Esophagus muscularis mucosa (tissue), 4 donors: ENCODE measurements at regions not wholly inside any gene's neighbourhood (a gene's known extent, or its start where the extent isn't known, plus 50 kb on each side); places are given as distances from the start of the nearest gene placed in this dataset.

Experiments used
- DNase-seq: peaks from one replicate; pipeline ENCODE4 v3.0.0-alpha.2; 2017; ENCODE audit errors: extremely low spot score
- H3K27ac ChIP-seq, 4 donors: fragments of 200-600 bp; sonication (generic); replicated peaks in 1 of 4; 1 replicate in 3 of 4; 2 replicates in 1 of 4; pipeline ENCODE4 v1.5.1; 2016 to 2019; ENCODE audit warnings: mild to moderate bottlenecking in 1 of 4
- H3K27me3 ChIP-seq, 4 donors: fragments of 200-600 bp; sonication (generic); one replicate each; pipeline versions ENCODE4 v1.5.1 to v1.6.0; 2016 to 2019
- H3K36me3 ChIP-seq, 4 donors: fragments of 200-600 bp; sonication (generic); one replicate each; pipeline ENCODE4 v1.5.1; 2016 to 2019
- H3K4me1 ChIP-seq, 4 donors: fragments of 200-600 bp; sonication (generic); one replicate each; pipeline ENCODE4 v1.5.1; 2016 to 2019
- H3K4me3 ChIP-seq, 4 donors: fragments of 200-600 bp; sonication (generic); 1 replicate in 2 of 4; 2 replicates in 2 of 4; pipeline ENCODE4 v1.5.1; 2016 to 2019; ENCODE audit warnings: mild to moderate bottlenecking in 4 of 4, moderate library complexity in 1 of 4
- H3K9me3 ChIP-seq, 4 donors: fragments of 200-600 bp; sonication (generic); 1 replicate in 3 of 4; 2 replicates in 1 of 4; pipeline ENCODE4 v1.5.1; 2016 to 2019
- EP300 ChIP-seq: sonication (generic); formaldehyde crosslinking; IDR thresholded peaks from one replicate; pipeline ENCODE4 v1.6.1; 2017; ENCODE audit warnings: antibody characterized with exemption
- POLR2A ChIP-seq: fragments of 450-650 bp; IDR thresholded peaks from one replicate; pipeline ENCODE4 v1.6.1; 2017; ENCODE audit warnings: antibody characterized with exemption, moderate library complexity, mild to moderate bottlenecking, low read depth
- POLR2AphosphoS5 ChIP-seq, 2 donors: sonication (generic); formaldehyde crosslinking; IDR thresholded peaks; one replicate each; pipeline ENCODE4 v1.6.1; 2017; ENCODE audit warnings: antibody characterized with exemption in 2 of 2
- WGBS: methylation state at CpG from one replicate; pipeline ENCODE4 v1.1.5; 2018; 5-methylcytosine and 5-hydroxymethylcytosine counted together
- intact Hi-C: fragments of 100-400 bp; cut with DNase I; formaldehyde crosslinking; loops from one replicate; pipeline ENCODE4 v1.15.1; 2023
- TF ChIP-seq, protein P1 (sequence below), 3 experiments: fragments of 200-600 bp in 2 of 3; fragments of 450-650 bp in 1 of 3; sonication (generic) in 2 of 3; IDR thresholded peaks; one replicate each; pipeline ENCODE4 v1.5.1; 2017 to 2019; ENCODE audit warnings: antibody characterized with exemption in 3 of 3, mild to moderate bottlenecking in 2 of 3, moderate library complexity in 1 of 3

GRCh38 chr4:37002625-37003024 lies 241.9 kb upstream of the NWD2 start:
- intact Hi-C loops: no loop called here

GRCh38 chr4:37008199-37008598 lies 236.3 kb upstream of the NWD2 start:
- H3K4me3 ChIP-seq: no peak overlapping the region
- intact Hi-C loops: no loop called here
- H3K27me3 ChIP-seq: no peaks in the 10 kb centered on the region
- no peaks in the 10 kb centered on the region for H3K9me3 ChIP-seq
- no peak for TF ChIP-seq EP300
- TF ChIP-seq, protein P1, sequence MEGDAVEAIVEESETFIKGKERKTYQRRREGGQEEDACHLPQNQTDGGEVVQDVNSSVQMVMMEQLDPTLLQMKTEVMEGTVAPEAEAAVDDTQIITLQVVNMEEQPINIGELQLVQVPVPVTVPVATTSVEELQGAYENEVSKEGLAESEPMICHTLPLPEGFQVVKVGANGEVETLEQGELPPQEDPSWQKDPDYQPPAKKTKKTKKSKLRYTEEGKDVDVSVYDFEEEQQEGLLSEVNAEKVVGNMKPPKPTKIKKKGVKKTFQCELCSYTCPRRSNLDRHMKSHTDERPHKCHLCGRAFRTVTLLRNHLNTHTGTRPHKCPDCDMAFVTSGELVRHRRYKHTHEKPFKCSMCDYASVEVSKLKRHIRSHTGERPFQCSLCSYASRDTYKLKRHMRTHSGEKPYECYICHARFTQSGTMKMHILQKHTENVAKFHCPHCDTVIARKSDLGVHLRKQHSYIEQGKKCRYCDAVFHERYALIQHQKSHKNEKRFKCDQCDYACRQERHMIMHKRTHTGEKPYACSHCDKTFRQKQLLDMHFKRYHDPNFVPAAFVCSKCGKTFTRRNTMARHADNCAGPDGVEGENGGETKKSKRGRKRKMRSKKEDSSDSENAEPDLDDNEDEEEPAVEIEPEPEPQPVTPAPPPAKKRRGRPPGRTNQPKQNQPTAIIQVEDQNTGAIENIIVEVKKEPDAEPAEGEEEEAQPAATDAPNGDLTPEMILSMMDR (IDR thresholded peaks at IDR 0.05): no peak
- no peak for TF ChIP-seq POLR2AphosphoS5 (IDR thresholded peaks at IDR 0.05)
- no peak for TF ChIP-seq POLR2A
- WGBS: 60% methylated on average over 2 of the region's 2 CpGs
- DNase-seq: no peak
- no peak overlapping the region for H3K27ac ChIP-seq
- no peaks in the 10 kb centered on the region for H3K36me3 ChIP-seq
- peaks cover 0 to 11% (median 8%) of the 10 kb centered on the region in 4 donors for H3K4me1 ChIP-seq

More at GRCh38 chr4:37002625-37003024, 241.9 kb upstream of the NWD2 start:
- Histone ChIP-seq H3K9me3 (no peaks in the 10 kb centered on the region), H3K4me1 (peaks cover 0 to 3% (median under 1%) of the 10 kb centered on the region in 4 donors), H3K27me3 (no peaks in the 10 kb centered on the region), H3K4me3 (no peak overlapping the region), H3K27ac (no peak overlapping the region), H3K36me3 (no peaks in the 10 kb centered on the region)
- 57% methylated on average over 2 of the region's 2 CpGs for WGBS
- no peak for DNase-seq
- TF ChIP-seq POLR2A: no peak
- TF ChIP-seq POLR2AphosphoS5 (IDR thresholded peaks at IDR 0.05): no peak
- TF ChIP-seq, protein P1 (IDR thresholded peaks at IDR 0.05): no peak
- no peak for TF ChIP-seq EP300

- no peaks in the 10 kb centered on the region for H3K36me3 ChIP-seq
- DNase-seq: no peak
- H3K4me3 ChIP-seq: no peak overlapping the region
- intact Hi-C loops: no loop called here
- no peaks in the 10 kb centered on the region for H3K27me3 ChIP-seq
- no peaks in the 10 kb centered on the region for H3K4me1 ChIP-seq
- TF ChIP-seq POLR2AphosphoS5 (IDR thresholded peaks at IDR 0.05) (no peak), EP300 (no peak), POLR2A (no peak)
- TF ChIP-seq, protein P1 (IDR thresholded peaks at IDR 0.05): no peak
- no peak overlapping the region for H3K27ac ChIP-seq
- H3K9me3 ChIP-seq: no peaks in the 10 kb centered on the region
These were observed 230.0 kb upstream of the NWD2 start for GRCh38 chr4:37014584-37014983.

DNA sequence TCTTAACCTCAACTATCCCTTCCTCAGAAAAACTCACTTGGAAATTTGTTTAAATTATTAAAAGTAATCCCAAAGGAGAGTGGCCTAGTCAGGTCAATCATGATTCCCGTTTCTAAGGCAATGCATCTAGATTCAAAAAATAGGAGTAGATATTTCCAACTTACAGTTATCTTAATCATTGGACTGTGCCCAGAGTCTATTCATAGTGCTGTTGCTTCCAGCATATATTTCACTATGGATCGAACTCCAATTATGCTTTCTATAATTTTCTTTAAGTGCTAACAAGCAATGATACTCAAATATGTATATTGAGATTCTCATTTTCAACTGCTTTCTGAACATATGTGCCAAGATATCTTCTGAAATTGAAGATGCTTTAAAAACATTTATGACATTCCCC lies 229.2 kb upstream of the NWD2 start:
- no peaks in the 10 kb centered on the region for H3K4me1 ChIP-seq
- no peaks in the 10 kb centered on the region for H3K9me3 ChIP-seq
- H3K27me3 ChIP-seq: no peaks in the 10 kb centered on the region
- H3K4me3 ChIP-seq: no peak overlapping the region
- TF ChIP-seq POLR2AphosphoS5 (IDR thresholded peaks at IDR 0.05): no peak
- no peak for TF ChIP-seq POLR2A
- TF ChIP-seq, protein P1 (IDR thresholded peaks at IDR 0.05): no peak
- TF ChIP-seq EP300: no peak
- 85% methylated on average over 2 of the region's 2 CpGs for WGBS
- no peak overlapping the region for H3K27ac ChIP-seq
- H3K36me3 ChIP-seq: no peaks in the 10 kb centered on the region
- intact Hi-C loops: no loop called here
- no peak for DNase-seq

DNA sequence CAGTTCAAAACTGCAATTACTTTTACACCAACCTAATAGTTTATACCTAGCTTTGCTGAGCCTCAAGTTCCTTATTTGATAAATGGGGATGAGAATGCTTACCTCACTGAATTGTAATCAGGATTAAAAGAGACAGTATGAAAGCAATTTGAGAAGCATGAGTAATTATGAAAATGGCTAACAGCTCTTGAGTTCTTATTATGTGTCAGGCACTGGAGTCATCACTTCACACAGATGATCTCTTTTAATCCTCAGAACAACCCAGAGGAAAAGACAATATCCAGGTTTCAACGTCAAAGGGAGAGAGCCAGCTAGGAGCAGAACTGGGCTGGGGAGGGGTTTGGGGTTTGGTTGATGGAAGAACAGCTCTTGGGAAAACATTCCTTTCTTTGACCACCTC lies 221.0 kb upstream of the NWD2 start:
- Histone ChIP-seq H3K27me3 (no peaks in the 10 kb centered on the region), H3K36me3 (no peaks in the 10 kb centered on the region), H3K4me3 (no peak overlapping the region), H3K9me3 (no peaks in the 10 kb centered on the region), H3K4me1 (no peaks in the 10 kb centered on the region), H3K27ac (no peak overlapping the region)
- WGBS: 60% methylated on average over 1 of the region's 1 CpG
- no peak for DNase-seq
- intact Hi-C loops: no loop called here
- TF ChIP-seq, protein P1 (IDR thresholded peaks at IDR 0.05): no peak
- TF ChIP-seq EP300: no peak
- no peak for TF ChIP-seq POLR2A
- no peak for TF ChIP-seq POLR2AphosphoS5 (IDR thresholded peaks at IDR 0.05)
